HL-60 (cell line): ENCODE measurements at regions not wholly inside any gene's neighbourhood (a gene's known extent, or its start where the extent isn't known, plus 50 kb on each side); places are given as distances from the start of the nearest gene placed in this dataset.

Source experiments
- DNase-seq, 2 experiments: peaks; one replicate each; pipeline ENCODE4 v3.0.0-alpha.2; 2010 to 2020; ENCODE audit warnings: low read depth in 1 of 2, low spot score in 1 of 2
- H3K27ac ChIP-seq: fragments of 250-450 bp; sonication (Bioruptor Pico); replicated peaks from 2 replicates; pipeline ENCODE4 v1.5.1; 2020; ENCODE audit warnings: mild to moderate bottlenecking, moderate library complexity
- H3K27me3 ChIP-seq: fragments of 250-450 bp; sonication (Bioruptor Pico); 2 replicates; pipeline ENCODE4 v1.5.1; 2021; ENCODE audit warnings: mild to moderate bottlenecking, moderate library complexity; ENCODE audit not compliant: insufficient read depth, poor library complexity, severe bottlenecking
- H3K4me3 ChIP-seq: replicated peaks from 2 replicates; pipeline ENCODE4 v1.5.1; 2011; ENCODE audit warnings: mild to moderate bottlenecking, control low read depth, low read length; ENCODE audit not compliant: insufficient read depth
- GABPA ChIP-seq: IDR thresholded peaks from 2 replicates; pipeline ENCODE4 v1.6.1; 2012; ENCODE audit warnings: low read depth
- POLR2AphosphoS5 ChIP-seq: IDR thresholded peaks from 2 replicates; pipeline ENCODE4 v1.6.1; 2012; ENCODE audit warnings: low read depth
- REST ChIP-seq: IDR thresholded peaks from 2 replicates; pipeline ENCODE4 v1.6.1; 2012; ENCODE audit warnings: low read depth; ENCODE audit not compliant: insufficient replicate concordance
- SPI1 ChIP-seq: IDR thresholded peaks from 2 replicates; pipeline ENCODE4 v1.6.1; 2012; ENCODE audit warnings: low read depth, mild to moderate bottlenecking, borderline replicate concordance
- TF ChIP-seq, protein P1 (sequence below): IDR thresholded peaks from one replicate; pipeline ENCODE4 v1.5.1; 2011; ENCODE audit warnings: low read length, control low read depth, inconsistent platforms; ENCODE audit not compliant: insufficient read depth

DNA sequence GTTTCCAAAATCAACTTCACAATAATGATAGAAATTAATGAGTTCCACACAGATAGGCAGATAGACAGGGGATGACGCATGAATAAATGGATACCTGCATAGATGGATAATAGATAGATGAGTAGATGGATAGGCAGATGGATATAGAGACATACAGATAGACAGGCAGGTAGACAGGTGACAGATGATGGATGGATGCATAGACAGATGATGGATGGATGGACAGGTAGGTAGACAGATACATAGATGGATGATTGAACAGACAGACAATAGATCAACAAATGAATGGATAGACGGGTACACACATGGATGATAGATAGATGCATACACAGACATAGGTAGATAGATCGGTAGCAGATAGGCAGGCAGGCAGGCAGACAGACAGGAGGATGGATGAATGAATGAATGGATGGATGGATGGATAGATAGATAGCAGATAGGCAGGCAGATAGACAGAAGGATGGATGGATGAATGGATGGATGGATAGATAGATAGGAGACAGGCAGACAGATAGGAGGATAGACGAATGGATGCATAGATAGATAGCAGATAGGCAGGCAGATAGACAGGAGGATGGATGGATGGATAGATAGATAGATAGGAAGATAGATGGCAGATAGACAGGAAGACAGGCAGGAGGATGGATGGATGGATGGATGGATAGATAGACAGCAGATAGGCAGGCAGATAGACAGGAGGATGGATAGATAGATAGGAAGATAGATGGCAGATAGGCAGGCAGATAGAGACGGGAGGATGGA is 142.5 kb downstream of the RBFOX3 start:
- no peak for DNase-seq
- H3K4me3 ChIP-seq = no peak overlapping the region
- TF ChIP-seq POLR2AphosphoS5 (no peak), GABPA (no peak), REST (no peak), SPI1 (no peak)
- TF ChIP-seq, protein P1, sequence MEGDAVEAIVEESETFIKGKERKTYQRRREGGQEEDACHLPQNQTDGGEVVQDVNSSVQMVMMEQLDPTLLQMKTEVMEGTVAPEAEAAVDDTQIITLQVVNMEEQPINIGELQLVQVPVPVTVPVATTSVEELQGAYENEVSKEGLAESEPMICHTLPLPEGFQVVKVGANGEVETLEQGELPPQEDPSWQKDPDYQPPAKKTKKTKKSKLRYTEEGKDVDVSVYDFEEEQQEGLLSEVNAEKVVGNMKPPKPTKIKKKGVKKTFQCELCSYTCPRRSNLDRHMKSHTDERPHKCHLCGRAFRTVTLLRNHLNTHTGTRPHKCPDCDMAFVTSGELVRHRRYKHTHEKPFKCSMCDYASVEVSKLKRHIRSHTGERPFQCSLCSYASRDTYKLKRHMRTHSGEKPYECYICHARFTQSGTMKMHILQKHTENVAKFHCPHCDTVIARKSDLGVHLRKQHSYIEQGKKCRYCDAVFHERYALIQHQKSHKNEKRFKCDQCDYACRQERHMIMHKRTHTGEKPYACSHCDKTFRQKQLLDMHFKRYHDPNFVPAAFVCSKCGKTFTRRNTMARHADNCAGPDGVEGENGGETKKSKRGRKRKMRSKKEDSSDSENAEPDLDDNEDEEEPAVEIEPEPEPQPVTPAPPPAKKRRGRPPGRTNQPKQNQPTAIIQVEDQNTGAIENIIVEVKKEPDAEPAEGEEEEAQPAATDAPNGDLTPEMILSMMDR = no peak
- H3K27me3 ChIP-seq = peaks cover 3% of the 10 kb centered on the region
- no peak overlapping the region for H3K27ac ChIP-seq

DNA sequence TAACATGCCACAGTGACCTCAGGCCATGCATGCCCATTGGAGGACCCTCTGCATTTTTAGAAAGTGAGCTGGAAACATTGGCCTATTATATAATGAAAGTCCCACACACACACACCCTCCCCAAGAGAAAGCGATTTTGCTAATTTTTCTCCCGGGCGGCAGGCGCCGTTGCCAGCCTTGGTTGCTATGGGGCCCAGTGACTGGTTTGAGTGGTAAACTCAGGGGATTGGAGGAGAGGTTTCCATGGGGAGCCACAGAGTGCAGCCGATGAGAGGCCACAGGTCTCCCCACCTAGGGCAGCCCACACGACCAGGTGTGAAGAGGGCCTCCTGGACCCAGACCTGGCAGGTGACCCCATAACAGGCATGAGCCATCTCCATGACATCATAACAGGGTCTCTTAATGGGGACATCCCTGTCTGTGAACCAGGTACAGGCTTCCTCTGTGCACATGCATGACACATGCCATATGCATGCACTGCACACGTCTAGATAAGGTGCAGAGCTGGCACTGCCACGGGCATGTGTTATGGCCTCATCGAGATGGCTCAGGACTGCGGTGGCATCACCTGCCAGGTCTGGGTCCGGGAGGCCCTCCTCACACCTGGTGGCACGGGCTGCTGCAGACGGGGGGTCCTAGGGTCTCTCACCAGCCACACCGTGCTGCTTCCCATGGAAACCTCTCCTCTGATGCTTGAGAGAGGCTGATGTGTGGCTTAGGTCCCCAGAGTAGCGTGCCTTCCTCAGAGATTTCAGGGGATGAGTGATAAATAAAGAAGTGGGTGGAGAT is 144.1 kb downstream of the RBFOX3 start:
- Histone ChIP-seq H3K27me3 (peaks cover 3% of the 10 kb centered on the region), H3K27ac (no peak overlapping the region), H3K4me3 (no peak overlapping the region)
- no peak for DNase-seq
- no peak for TF ChIP-seq GABPA
- TF ChIP-seq REST = no peak
- no peak for TF ChIP-seq POLR2AphosphoS5
- TF ChIP-seq, protein P1 = no peak

DNA sequence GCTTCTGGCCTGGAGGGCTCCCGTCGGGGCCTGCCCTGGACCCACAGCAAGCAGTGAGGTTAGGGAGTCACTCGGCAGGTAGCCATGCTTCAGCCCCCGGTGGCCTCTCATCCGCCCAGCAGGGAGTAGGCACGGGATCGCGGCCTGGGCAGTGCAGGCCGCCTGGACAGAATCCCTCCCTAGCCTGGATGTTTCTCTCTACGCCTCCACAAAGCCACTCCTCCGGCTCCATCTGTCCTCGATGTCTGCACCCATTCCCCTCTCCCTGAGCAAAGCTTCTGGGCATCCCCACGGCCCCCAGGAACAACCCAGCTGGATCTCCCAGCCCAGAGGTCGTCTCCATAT is 145.2 kb downstream of the RBFOX3 start:
- DNase-seq = no peak
- no peak for TF ChIP-seq POLR2AphosphoS5
- TF ChIP-seq GABPA = no peak
- TF ChIP-seq SPI1 = no peak
- TF ChIP-seq, protein P1 = no peak
- TF ChIP-seq REST = no peak
- Histone ChIP-seq H3K27me3 (peaks cover 3% of the 10 kb centered on the region), H3K4me3 (no peak overlapping the region), H3K27ac (no peak overlapping the region)
